ENCODE measurements at regions not wholly inside any gene's neighbourhood (a gene's known extent, or its start where the extent isn't known, plus 50 kb on each side); places are given as distances from the start of the nearest gene placed in this dataset.

GRCh38 chr4:43758836-43759235, 689.8 kb downstream of the KCTD8 start:
- CTCF ChIA-PET, result no interaction called here
- POLR2A ChIA-PET, result no interaction called here
- TF ChIP-seq TARDBP (IDR thresholded peaks at IDR 0.05), result no peak
- no peak for TF ChIP-seq PKNOX1 (IDR thresholded peaks at IDR 0.05)
- no peak for TF ChIP-seq HDGF (IDR thresholded peaks at IDR 0.05; ENCODE audit: borderline replicate concordance)
- no peak for TF ChIP-seq SP1 (IDR thresholded peaks at IDR 0.05)
- no peak for TF ChIP-seq FOXK2 (IDR thresholded peaks at IDR 0.05)
- no peak for TF ChIP-seq CTBP1 (IDR thresholded peaks at IDR 0.05; ENCODE audit: borderline replicate concordance)
- no peak for TF ChIP-seq LEF1 (IDR thresholded peaks at IDR 0.05; ENCODE audit: borderline replicate concordance)
- no peak for TF ChIP-seq ARNT (IDR thresholded peaks at IDR 0.05)
- no peak for TF ChIP-seq ZNF384 (IDR thresholded peaks at IDR 0.05)
- no peak for TF ChIP-seq SUZ12 (IDR thresholded peaks at IDR 0.05)
- DNase-seq (ENCODE audit: extremely low spot score), result no peak

GRCh38 chr4:43763029-43763610, 685.5 kb downstream of the KCTD8 start:
- no peak for DNase-seq (ENCODE audit: extremely low spot score)
- ChIA-PET CTCF (no interaction called here), POLR2A (no interaction called here)
- no peak for TF ChIP-seq HDGF (IDR thresholded peaks at IDR 0.05; ENCODE audit: borderline replicate concordance)
- TF ChIP-seq LEF1 (IDR thresholded peaks at IDR 0.05; ENCODE audit: borderline replicate concordance), result no peak
- TF ChIP-seq FOXM1 (IDR thresholded peaks at IDR 0.05; ENCODE audit: borderline replicate concordance), result no peak
- no peak for TF ChIP-seq NFRKB (IDR thresholded peaks at IDR 0.05)
- TF ChIP-seq ELF4 (IDR thresholded peaks at IDR 0.05), result no peak

DNA sequence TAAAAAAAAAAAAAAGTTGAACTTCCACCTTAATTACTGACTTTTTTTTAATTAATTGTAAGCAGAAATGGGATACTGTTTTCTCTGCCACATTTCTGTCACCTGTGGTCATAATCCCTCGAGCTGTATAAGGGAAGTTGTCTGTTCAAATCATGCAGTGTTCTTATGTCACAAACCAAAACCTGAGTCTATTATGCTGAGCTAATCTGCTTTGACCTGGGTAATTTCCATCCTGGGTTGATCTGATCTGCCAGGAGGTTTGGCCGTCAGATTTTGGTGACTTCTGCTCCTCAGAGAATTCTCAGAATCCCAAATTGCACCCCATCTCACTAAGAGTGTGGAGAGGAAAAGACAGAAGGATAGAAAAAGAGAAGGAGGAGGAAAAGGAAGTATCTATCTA, 683.1 kb downstream of the KCTD8 start:
- no peak for DNase-seq (ENCODE audit: extremely low spot score)
- ChIA-PET POLR2A (no interaction called here), CTCF (no interaction called here)
- TF ChIP-seq L3MBTL2 (conservative IDR thresholded peaks at IDR 0.05) (no peak), NFRKB (IDR thresholded peaks at IDR 0.05) (no peak), TARDBP (IDR thresholded peaks at IDR 0.05) (no peak), CTBP1 (IDR thresholded peaks at IDR 0.05; ENCODE audit: borderline replicate concordance) (no peak), SP1 (IDR thresholded peaks at IDR 0.05) (no peak), BHLHE40 (IDR thresholded peaks at IDR 0.05; ENCODE audit: borderline replicate concordance) (no peak), ZNF384 (IDR thresholded peaks at IDR 0.05) (no peak), FOXM1 (IDR thresholded peaks at IDR 0.05; ENCODE audit: borderline replicate concordance) (no peak), PKNOX1 (IDR thresholded peaks at IDR 0.05) (no peak), ARNT (IDR thresholded peaks at IDR 0.05) (no peak), SUZ12 (IDR thresholded peaks at IDR 0.05) (no peak), HDGF (IDR thresholded peaks at IDR 0.05; ENCODE audit: borderline replicate concordance) (no peak), LEF1 (IDR thresholded peaks at IDR 0.05; ENCODE audit: borderline replicate concordance) (no peak), FOXK2 (IDR thresholded peaks at IDR 0.05) (no peak), FOXA1 (IDR thresholded peaks at IDR 0.05) (no peak), ELF4 (IDR thresholded peaks at IDR 0.05) (no peak)

DNA sequence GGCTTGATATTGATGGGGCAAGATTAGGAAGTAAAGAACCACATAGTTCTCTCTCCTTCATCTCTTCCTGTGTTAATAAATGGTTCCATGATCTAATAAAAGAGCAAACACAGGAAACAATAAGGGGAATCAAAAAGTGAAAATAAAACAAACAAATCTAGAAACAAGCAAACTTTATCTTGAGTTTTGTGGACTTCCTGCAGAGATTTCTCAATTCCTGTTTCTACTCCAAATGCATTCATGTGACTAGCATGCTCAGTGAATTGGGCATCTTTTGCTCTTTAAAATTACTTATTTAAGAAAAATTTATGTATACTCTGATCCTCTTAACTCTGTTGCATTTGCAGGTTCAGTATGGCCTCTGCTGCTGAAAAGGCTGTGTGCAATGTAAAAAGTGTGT, 682.0 kb downstream of the KCTD8 start:
- POLR2A ChIA-PET, result no interaction called here
- TF ChIP-seq ZNF384 (IDR thresholded peaks at IDR 0.05) (no peak), BHLHE40 (IDR thresholded peaks at IDR 0.05; ENCODE audit: borderline replicate concordance) (no peak), FOXM1 (IDR thresholded peaks at IDR 0.05; ENCODE audit: borderline replicate concordance) (no peak), SP1 (IDR thresholded peaks at IDR 0.05) (no peak), L3MBTL2 (conservative IDR thresholded peaks at IDR 0.05) (no peak), ARNT (IDR thresholded peaks at IDR 0.05) (no peak), SUZ12 (IDR thresholded peaks at IDR 0.05) (no peak), HDGF (IDR thresholded peaks at IDR 0.05; ENCODE audit: borderline replicate concordance) (no peak), NFRKB (IDR thresholded peaks at IDR 0.05) (no peak), LEF1 (IDR thresholded peaks at IDR 0.05; ENCODE audit: borderline replicate concordance) (no peak), PKNOX1 (IDR thresholded peaks at IDR 0.05) (no peak), TARDBP (IDR thresholded peaks at IDR 0.05) (no peak), ELF4 (IDR thresholded peaks at IDR 0.05) (no peak), FOXK2 (IDR thresholded peaks at IDR 0.05) (no peak), CTBP1 (IDR thresholded peaks at IDR 0.05; ENCODE audit: borderline replicate concordance) (no peak), FOXA1 (IDR thresholded peaks at IDR 0.05) (no peak)
- CTCF ChIA-PET, result no interaction called here
- DNase-seq (ENCODE audit: extremely low spot score), result no peak

GRCh38 chr4:43776371-43776770, 672.2 kb downstream of the KCTD8 start:
- no peak for DNase-seq (ENCODE audit: extremely low spot score)
- POLR2A ChIA-PET, result no interaction called here

More at GRCh38 chr4:43776371-43776770, 672.2 kb downstream of the KCTD8 start:
- TF ChIP-seq FOXA1 (IDR thresholded peaks at IDR 0.05) (no peak), ARNT (IDR thresholded peaks at IDR 0.05) (no peak), NFRKB (IDR thresholded peaks at IDR 0.05) (no peak), SP1 (IDR thresholded peaks at IDR 0.05) (no peak), BHLHE40 (IDR thresholded peaks at IDR 0.05; ENCODE audit: borderline replicate concordance) (no peak), CTBP1 (IDR thresholded peaks at IDR 0.05; ENCODE audit: borderline replicate concordance) (no peak), LEF1 (IDR thresholded peaks at IDR 0.05; ENCODE audit: borderline replicate concordance) (no peak), FOXM1 (IDR thresholded peaks at IDR 0.05; ENCODE audit: borderline replicate concordance) (no peak), SUZ12 (IDR thresholded peaks at IDR 0.05) (no peak), ELF4 (IDR thresholded peaks at IDR 0.05) (no peak), HDGF (IDR thresholded peaks at IDR 0.05; ENCODE audit: borderline replicate concordance) (no peak), FOXK2 (IDR thresholded peaks at IDR 0.05) (no peak), L3MBTL2 (conservative IDR thresholded peaks at IDR 0.05) (no peak), PKNOX1 (IDR thresholded peaks at IDR 0.05) (no peak), ZNF384 (IDR thresholded peaks at IDR 0.05) (no peak), TARDBP (IDR thresholded peaks at IDR 0.05) (no peak)
- CTCF ChIA-PET, result no interaction called here

Data from HEK293T (cell line).